PFSK-1 (cell line): ENCODE measurements at regions not wholly inside any gene's neighbourhood (a gene's known extent, or its start where the extent isn't known, plus 50 kb on each side); places are given as distances from the start of the nearest gene placed in this dataset.

ENCODE experiments used
- FOXP2 ChIP-seq: optimal IDR thresholded peaks from 2 replicates; pipeline ENCODE3; 2011; ENCODE audit warnings: borderline replicate concordance, control low read depth, inconsistent platforms; ENCODE audit not compliant: insufficient read depth; ENCODE audit errors: extremely low read length, extremely low read depth
- POLR2AphosphoS5 ChIP-seq: IDR thresholded peaks from 2 replicates; pipeline ENCODE4 v1.6.1; 2012; ENCODE audit warnings: low read depth, mild to moderate bottlenecking, control low read depth, low read length, moderate library complexity
- REST ChIP-seq, 2 experiments: IDR thresholded peaks; 2 replicates each; pipeline versions ENCODE4 v1.6.1 to v1.8.0; 2011 to 2012; ENCODE audit warnings: low read depth in 2 of 2, low read length in 2 of 2, control low read depth in 1 of 2, inconsistent platforms in 1 of 2, mild to moderate bottlenecking in 1 of 2, moderate library complexity in 1 of 2; ENCODE audit not compliant: insufficient read depth in 1 of 2
- SIN3A ChIP-seq: IDR thresholded peaks from 2 replicates; pipeline ENCODE4 v1.6.1; 2012; ENCODE audit warnings: mild to moderate bottlenecking, low read length, moderate library complexity, borderline replicate concordance; ENCODE audit not compliant: insufficient read depth
- TAF1 ChIP-seq: IDR thresholded peaks from 2 replicates; pipeline ENCODE4 v1.6.1; 2012; ENCODE audit warnings: low read length, control low read depth, borderline replicate concordance; ENCODE audit not compliant: insufficient read depth

- TF ChIP-seq REST (IDR thresholded peaks at IDR 0.05; ENCODE audit: insufficient read depth in 1 of 2, low read depth in 2 of 2, low read length in 2 of 2) (no peak), TAF1 (no peak), POLR2AphosphoS5 (no peak), SIN3A (no peak), FOXP2 (no peak)
These were observed 378.4 kb upstream of the ASIC2 start for GRCh38 chr17:33671491-33671890.

DNA sequence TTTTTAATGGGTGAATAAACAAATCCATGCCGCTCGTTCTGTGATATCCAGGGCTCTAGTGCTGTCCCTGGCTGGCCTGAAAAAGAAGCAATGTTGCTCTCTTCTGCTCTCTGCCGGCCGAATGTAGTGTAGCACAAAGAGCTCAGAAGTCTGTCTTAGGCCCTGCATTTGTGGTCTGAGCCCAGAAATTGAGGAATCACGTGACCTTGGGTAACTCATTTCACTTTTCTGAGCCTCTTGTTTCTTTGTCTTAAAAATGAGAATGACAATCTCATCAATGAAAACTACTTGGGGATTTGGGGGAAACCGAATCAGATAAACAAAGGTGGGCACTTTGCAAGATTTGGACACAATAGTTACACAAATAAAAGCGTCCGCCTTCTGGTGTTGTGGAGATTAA, 381.6 kb upstream of the ASIC2 start:
- TF ChIP-seq SIN3A = no peak
- no peak for TF ChIP-seq REST (IDR thresholded peaks at IDR 0.05; ENCODE audit: insufficient read depth in 1 of 2, low read depth in 2 of 2, low read length in 2 of 2)
- TF ChIP-seq FOXP2 = no peak
- TF ChIP-seq POLR2AphosphoS5 = no peak
- TF ChIP-seq TAF1 = no peak

GRCh38 chr17:33676444-33676843, 383.3 kb upstream of the ASIC2 start:
- TF ChIP-seq TAF1 (no peak), FOXP2 (no peak), SIN3A (no peak), REST (IDR thresholded peaks at IDR 0.05; ENCODE audit: insufficient read depth in 1 of 2, low read depth in 2 of 2, low read length in 2 of 2) (no peak), POLR2AphosphoS5 (no peak)

- no peak for TF ChIP-seq SIN3A
- TF ChIP-seq POLR2AphosphoS5 = no peak
- no peak for TF ChIP-seq REST (IDR thresholded peaks at IDR 0.05; ENCODE audit: insufficient read depth in 1 of 2, low read depth in 2 of 2, low read length in 2 of 2)
- TF ChIP-seq FOXP2 = no peak
- TF ChIP-seq TAF1 = no peak
These were observed 386.5 kb upstream of the ASIC2 start for GRCh38 chr17:33679595-33679994.

GRCh38 chr17:33680472-33680871, 387.4 kb upstream of the ASIC2 start:
- no peak for TF ChIP-seq POLR2AphosphoS5
- no peak for TF ChIP-seq FOXP2
- no peak for TF ChIP-seq SIN3A
- TF ChIP-seq REST (IDR thresholded peaks at IDR 0.05; ENCODE audit: insufficient read depth in 1 of 2, low read depth in 2 of 2, low read length in 2 of 2) = no peak
- TF ChIP-seq TAF1 = no peak
